ENCODE measurements at regions not wholly inside any gene's neighbourhood (a gene's known extent, or its start where the extent isn't known, plus 50 kb on each side); places are given as distances from the start of the nearest gene placed in this dataset.

DNA sequence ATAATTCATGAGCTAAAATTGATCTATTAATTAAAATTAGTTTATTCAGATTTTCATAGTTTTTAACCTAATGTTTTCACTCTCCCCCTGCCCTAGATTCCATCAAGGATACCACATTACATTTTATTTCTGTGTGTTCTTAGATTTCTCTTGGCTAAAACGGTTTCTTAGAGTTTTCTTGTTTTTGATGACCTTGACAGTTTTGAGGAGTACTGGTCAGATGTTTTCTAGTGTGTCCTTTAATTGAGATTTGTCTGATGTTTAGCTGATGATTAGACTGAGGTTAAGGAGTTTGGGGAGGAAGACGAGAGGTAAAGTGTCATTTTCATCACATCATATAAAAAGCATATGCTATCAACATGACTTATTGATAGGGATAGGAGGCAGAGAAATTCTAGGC is 475.9 kb downstream of the SQOR start:
- peaks cover 0 to 2% (median 0%) of the 10 kb centered on the region in 5 donors for H3K27me3 Mint-ChIP-seq
- DNase-seq (no peak), ATAC-seq (no peak)
- no peaks in the 10 kb centered on the region for H3K36me3 Mint-ChIP-seq
- H3K4me3 Mint-ChIP-seq = no peak overlapping the region
- H3K9me3 Mint-ChIP-seq = peaks cover 0 to 10% (median 2%) of the 10 kb centered on the region in 9 donors
- POLR2A ChIA-PET = no interaction called here
- H3K27ac Mint-ChIP-seq = no peak overlapping the region
- H3K4me1 Mint-ChIP-seq = no peaks in the 10 kb centered on the region

GRCh38 chr15:46111730-46112129 is 476.9 kb downstream of the SQOR start:
- Mint-ChIP-seq H3K36me3 (no peaks in the 10 kb centered on the region), H3K4me1 (no peaks in the 10 kb centered on the region), H3K27me3 (peaks cover 0 to 2% (median 0%) of the 10 kb centered on the region in 5 donors), H3K4me3 (no peak overlapping the region), H3K9me3 (peaks cover 0 to 10% (median 2%) of the 10 kb centered on the region in 9 donors), H3K27ac (no peak overlapping the region)
- POLR2A ChIA-PET = no interaction called here
- ATAC-seq = no peak
- no peak for DNase-seq

DNA sequence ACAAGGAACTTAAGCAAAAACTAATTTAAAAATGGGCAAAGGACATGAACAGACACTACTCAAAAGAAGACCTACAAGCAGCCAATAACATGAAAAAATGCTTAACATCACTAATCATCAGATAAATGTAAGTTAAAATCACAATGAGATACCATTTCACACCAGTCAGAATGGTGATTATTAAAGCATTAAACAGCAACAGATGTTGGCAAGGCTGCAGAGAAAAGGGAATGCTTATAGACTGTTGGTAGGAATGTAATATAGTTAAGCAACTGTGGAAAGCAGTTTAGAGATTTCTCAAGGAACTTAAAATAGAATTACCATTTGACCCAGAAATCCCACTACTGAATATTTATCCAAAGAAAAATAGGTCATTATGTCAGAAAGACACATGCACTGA is 482.2 kb downstream of the SQOR start:
- H3K36me3 Mint-ChIP-seq = no peaks in the 10 kb centered on the region
- POLR2A ChIA-PET = no interaction called here
- peaks cover 0 to 2% (median 0%) of the 10 kb centered on the region in 5 donors for H3K27me3 Mint-ChIP-seq
- DNase-seq (no peak), ATAC-seq (no peak)
- no peak overlapping the region for H3K4me3 Mint-ChIP-seq
- no peak overlapping the region for H3K27ac Mint-ChIP-seq
- H3K9me3 Mint-ChIP-seq = peaks cover 0 to 9% (median 0%) of the 10 kb centered on the region in 9 donors
- H3K4me1 Mint-ChIP-seq = no peaks in the 10 kb centered on the region

DNA sequence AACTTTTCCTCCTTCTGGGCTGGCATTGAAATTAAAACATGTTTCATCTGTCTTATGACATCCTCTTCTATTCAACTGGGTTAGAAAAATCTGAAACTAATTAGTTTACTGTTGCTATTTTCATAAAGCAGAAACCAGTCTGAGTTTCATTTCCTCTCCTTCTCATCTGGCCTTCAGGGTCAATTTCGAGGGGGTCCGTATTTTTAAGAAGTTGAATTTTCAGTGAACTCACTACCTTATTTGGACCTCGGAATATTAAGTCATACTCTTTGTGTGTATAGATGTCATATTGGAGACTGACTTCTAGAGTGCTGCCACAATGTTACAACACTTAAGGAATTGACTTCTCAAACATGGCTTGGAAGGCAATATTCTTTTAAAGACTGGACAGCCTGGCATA is 485.9 kb downstream of the SQOR start:
- POLR2A ChIA-PET = no interaction called here
- Mint-ChIP-seq H3K4me3 (no peak overlapping the region), H3K27ac (no peak overlapping the region), H3K27me3 (no peaks in the 10 kb centered on the region), H3K4me1 (no peaks in the 10 kb centered on the region), H3K36me3 (no peaks in the 10 kb centered on the region), H3K9me3 (peaks cover 0 to 28% (median 11%) of the 10 kb centered on the region in 9 donors)
- DNase-seq (no peak), ATAC-seq (no peak)

DNA sequence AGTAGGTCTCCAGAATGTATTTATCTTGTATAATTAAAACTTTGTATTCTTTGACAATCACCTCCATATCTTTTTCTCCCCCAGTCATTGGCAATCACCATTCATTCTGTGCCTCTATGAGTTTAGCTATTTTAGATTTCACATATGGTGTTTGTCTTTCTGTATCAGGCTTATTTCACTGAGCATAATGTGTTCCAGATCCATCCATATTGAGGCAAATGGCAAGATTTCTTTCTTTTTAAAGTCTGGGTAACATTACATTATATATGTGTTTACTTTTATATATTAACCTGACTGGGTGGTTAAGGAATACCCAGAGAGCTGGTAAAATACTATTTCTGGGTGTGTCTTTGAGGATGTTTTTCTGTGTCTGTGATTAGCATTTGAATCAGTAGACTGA is 486.6 kb downstream of the SQOR start:
- H3K4me3 Mint-ChIP-seq = no peak overlapping the region
- H3K36me3 Mint-ChIP-seq = no peaks in the 10 kb centered on the region
- ATAC-seq = no peak

GRCh38 chr15:46126581-46126980 is 491.8 kb downstream of the SQOR start:
- Mint-ChIP-seq H3K4me3 (no peak overlapping the region), H3K9me3 (peaks cover 6 to 46% (median 19%) of the 10 kb centered on the region in 9 donors), H3K4me1 (no peaks in the 10 kb centered on the region), H3K36me3 (no peaks in the 10 kb centered on the region), H3K27me3 (no peaks in the 10 kb centered on the region), H3K27ac (no peak overlapping the region)
- ATAC-seq = no peak
- POLR2A ChIA-PET = no interaction called here
- no peak for DNase-seq

More for the DNA sequence above, 486.6 kb downstream of the SQOR start:
- no peaks in the 10 kb centered on the region for H3K27me3 Mint-ChIP-seq
- POLR2A ChIA-PET = no interaction called here
- no peaks in the 10 kb centered on the region for H3K4me1 Mint-ChIP-seq
- H3K27ac Mint-ChIP-seq = no peak overlapping the region
- no peak for DNase-seq
- peaks cover 0 to 31% (median 12%) of the 10 kb centered on the region in 9 donors for H3K9me3 Mint-ChIP-seq

DNA sequence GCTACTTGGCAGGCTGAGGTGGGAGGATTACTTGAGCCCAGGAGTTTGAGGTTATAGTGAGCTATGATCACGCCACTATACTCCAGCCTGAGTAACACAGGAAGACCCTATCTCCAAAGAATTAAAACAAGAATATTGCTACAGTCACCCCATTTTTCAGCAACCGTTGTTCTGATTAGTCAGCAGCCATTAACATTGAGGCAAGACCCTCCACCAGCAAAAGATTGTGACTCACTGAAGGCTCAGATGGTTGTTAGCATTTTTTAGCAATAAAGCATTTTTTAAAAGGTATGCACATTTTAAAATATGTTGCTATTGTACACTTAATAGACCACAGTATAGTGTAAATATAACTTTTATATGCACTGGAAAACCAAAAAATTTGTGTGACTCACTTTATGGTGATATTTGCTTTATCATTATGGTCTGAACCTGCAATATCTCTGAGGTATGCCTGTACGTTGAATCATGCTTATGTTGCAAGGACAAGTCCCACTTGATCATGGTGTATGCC is 492.6 kb downstream of the SQOR start:
- H3K4me1 Mint-ChIP-seq = no peaks in the 10 kb centered on the region
- DNase-seq = no peak
- no peak for ATAC-seq
- no peaks in the 10 kb centered on the region for H3K27me3 Mint-ChIP-seq
- peaks cover 6 to 50% (median 22%) of the 10 kb centered on the region in 9 donors for H3K9me3 Mint-ChIP-seq
- no peak overlapping the region for H3K27ac Mint-ChIP-seq
- H3K36me3 Mint-ChIP-seq = no peaks in the 10 kb centered on the region
- no peak overlapping the region for H3K4me3 Mint-ChIP-seq
- POLR2A ChIA-PET = no interaction called here

GRCh38 chr15:46129145-46129544 is 494.3 kb downstream of the SQOR start:
- Mint-ChIP-seq H3K4me1 (no peaks in the 10 kb centered on the region), H3K4me3 (no peak overlapping the region), H3K36me3 (peaks cover 0 to 6% (median 0%) of the 10 kb centered on the region in 3 donors), H3K27ac (no peak overlapping the region), H3K9me3 (peaks cover 1 to 34% (median 12%) of the 10 kb centered on the region in 9 donors), H3K27me3 (no peaks in the 10 kb centered on the region)
- DNase-seq = no peak
- POLR2A ChIA-PET = no interaction called here
- no peak for ATAC-seq

DNA sequence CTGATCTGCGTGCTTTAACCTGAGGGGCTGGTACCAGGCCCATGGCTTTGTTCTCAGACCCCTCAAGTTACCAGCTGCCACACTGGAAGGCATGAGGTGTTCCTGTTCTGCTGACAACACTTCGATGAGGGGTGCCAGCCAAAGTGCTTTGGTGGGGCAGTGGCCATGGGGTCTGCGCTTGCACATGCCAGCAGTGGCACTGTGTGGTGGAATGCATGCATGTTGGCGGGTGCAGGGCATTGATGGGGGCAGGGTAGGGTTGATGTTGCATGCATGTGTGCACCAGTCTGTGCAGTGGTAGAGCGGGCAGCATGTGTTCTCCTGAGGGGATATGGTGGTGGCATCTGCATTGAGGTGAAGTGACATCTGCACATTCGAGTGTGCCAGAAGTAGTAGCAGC is 497.0 kb downstream of the SQOR start:
- Mint-ChIP-seq H3K27ac (no peak overlapping the region), H3K4me3 (no peak overlapping the region), H3K36me3 (peaks cover 0 to 12% (median 0%) of the 10 kb centered on the region in 3 donors), H3K9me3 (peaks cover 8 to 33% (median 19%) of the 10 kb centered on the region in 9 donors), H3K4me1 (no peaks in the 10 kb centered on the region), H3K27me3 (peaks cover 0 to 5% (median 0%) of the 10 kb centered on the region in 5 donors)
- no peak for ATAC-seq
- DNase-seq = no peak
- POLR2A ChIA-PET = no interaction called here

- H3K27me3 Mint-ChIP-seq = peaks cover 0 to 5% (median 0%) of the 10 kb centered on the region in 5 donors
- peaks cover 0 to 23% (median 12%) of the 10 kb centered on the region in 9 donors for H3K9me3 Mint-ChIP-seq
- POLR2A ChIA-PET = no interaction called here
- no peak for DNase-seq
- no peak for ATAC-seq
- H3K4me1 Mint-ChIP-seq = no peaks in the 10 kb centered on the region
- peaks cover 0 to 17% (median 0%) of the 10 kb centered on the region in 3 donors for H3K36me3 Mint-ChIP-seq
- H3K4me3 Mint-ChIP-seq = no peak overlapping the region
- no peak overlapping the region for H3K27ac Mint-ChIP-seq
Measured at GRCh38 chr15:46137443-46137842, 502.6 kb downstream of the SQOR start.

GRCh38 chr15:46146002-46146401 is 511.2 kb downstream of the SQOR start:
- Mint-ChIP-seq H3K27me3 (no peaks in the 10 kb centered on the region), H3K9me3 (peaks cover 0 to 20% (median 7%) of the 10 kb centered on the region in 9 donors), H3K27ac (no peak overlapping the region), H3K4me3 (no peak overlapping the region), H3K4me1 (no peaks in the 10 kb centered on the region), H3K36me3 (peaks cover 0 to 4% (median 0%) of the 10 kb centered on the region in 3 donors)
- POLR2A ChIA-PET = no interaction called here
- ATAC-seq = no peak
- no peak for DNase-seq

DNA sequence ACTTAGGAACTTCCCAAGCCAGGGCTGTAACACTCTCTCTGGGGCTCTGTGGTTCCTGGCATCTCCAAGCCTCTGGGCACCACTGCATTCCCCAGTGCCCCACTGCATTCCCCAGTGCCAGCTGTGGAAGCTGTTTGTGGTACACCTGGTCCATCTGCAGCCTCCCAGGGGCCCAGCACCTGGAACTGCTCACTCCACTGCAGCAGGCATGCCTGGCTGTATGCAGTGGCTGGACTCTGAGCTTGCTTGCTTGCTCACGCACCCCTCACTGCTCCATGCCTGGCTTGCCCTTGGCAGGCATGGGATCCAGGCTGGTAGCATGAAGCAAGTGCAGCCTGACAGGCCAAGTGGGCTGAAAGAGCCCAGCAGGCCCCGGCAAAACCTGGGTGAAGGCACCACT is 512.1 kb downstream of the SQOR start:
- DNase-seq = no peak
- Mint-ChIP-seq H3K9me3 (peaks cover 0 to 21% (median 7%) of the 10 kb centered on the region in 9 donors), H3K4me1 (no peaks in the 10 kb centered on the region), H3K27me3 (no peaks in the 10 kb centered on the region), H3K4me3 (no peak overlapping the region), H3K27ac (no peak overlapping the region), H3K36me3 (peaks cover 0 to 7% (median 0%) of the 10 kb centered on the region in 3 donors)
- POLR2A ChIA-PET = no interaction called here
- no peak for ATAC-seq

- no peak overlapping the region for H3K27ac Mint-ChIP-seq
Measured at GRCh38 chr15:46151786-46152185, 517.0 kb downstream of the SQOR start.

DNA sequence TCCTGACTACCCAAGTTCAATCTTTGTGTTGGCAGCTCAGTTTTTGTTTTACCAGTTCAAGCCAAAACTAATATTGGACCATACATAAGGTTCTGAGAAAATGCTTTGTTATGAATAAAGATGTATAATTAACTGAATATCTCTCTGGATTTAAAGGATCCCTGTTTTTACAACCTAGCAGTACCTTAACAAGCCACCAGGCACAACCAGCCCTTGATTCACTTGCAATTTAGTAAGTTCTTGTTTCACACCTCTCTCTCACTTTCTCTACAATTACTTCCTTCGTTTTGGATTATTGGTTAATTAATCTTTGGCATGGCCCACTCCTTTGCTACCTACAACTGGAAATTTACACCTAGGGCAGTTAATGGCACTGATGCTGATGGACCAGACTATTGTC is 531.9 kb downstream of the SQOR start:
- H3K36me3 Mint-ChIP-seq = no peaks in the 10 kb centered on the region
- ATAC-seq = no peak
- no peak for DNase-seq
- no peaks in the 10 kb centered on the region for H3K4me1 Mint-ChIP-seq
- H3K4me3 Mint-ChIP-seq = no peak overlapping the region
- POLR2A ChIA-PET = no interaction called here
- H3K27me3 Mint-ChIP-seq = no peaks in the 10 kb centered on the region
- H3K9me3 Mint-ChIP-seq = peaks cover 4 to 44% (median 20%) of the 10 kb centered on the region in 9 donors
- no peak overlapping the region for H3K27ac Mint-ChIP-seq

More at GRCh38 chr15:46151786-46152185, 517.0 kb downstream of the SQOR start:
- DNase-seq (no peak), ATAC-seq (no peak)
- Mint-ChIP-seq H3K9me3 (peaks cover 0 to 21% (median 4%) of the 10 kb centered on the region in 9 donors), H3K27me3 (peaks cover 0 to 13% (median 7%) of the 10 kb centered on the region in 5 donors), H3K4me3 (no peak overlapping the region), H3K36me3 (peaks cover 0 to 5% (median 0%) of the 10 kb centered on the region in 3 donors), H3K4me1 (no peaks in the 10 kb centered on the region)
- POLR2A ChIA-PET = no interaction called here

Measured in naive thymus-derived CD8-positive, alpha-beta T cell (primary cell).